Sigmoid colon (tissue), 4 donors: ENCODE measurements at regions not wholly inside any gene's neighbourhood (a gene's known extent, or its start where the extent isn't known, plus 50 kb on each side); places are given as distances from the start of the nearest gene placed in this dataset.

ENCODE experiments used
- EP300 ChIP-seq, 4 donors: sonication (generic); formaldehyde crosslinking; IDR thresholded peaks; one replicate each; pipeline ENCODE4 v1.6.1; 2017; ENCODE audit warnings: antibody characterized with exemption in 4 of 4
- POLR2A ChIP-seq, 2 donors: fragments of 450-650 bp; IDR thresholded peaks; one replicate each; pipeline ENCODE4 v1.6.1; 2016; ENCODE audit warnings: antibody characterized with exemption in 2 of 2, mild to moderate bottlenecking in 2 of 2, moderate library complexity in 2 of 2
- POLR2AphosphoS5 ChIP-seq, 4 donors: sonication (generic); formaldehyde crosslinking; IDR thresholded peaks; one replicate each; pipeline ENCODE4 v1.6.1; 2017; ENCODE audit warnings: antibody characterized with exemption in 4 of 4
- TF ChIP-seq, protein P1 (sequence below), 4 experiments: fragments of 450-650 bp in 3 of 4; fragments of 200-600 bp in 1 of 4; IDR thresholded peaks; one replicate each; pipeline ENCODE4 v1.5.1; 2016 to 2019; ENCODE audit warnings: antibody characterized with exemption in 4 of 4, mild to moderate bottlenecking in 3 of 4, moderate library complexity in 2 of 4

- TF ChIP-seq, protein P1, sequence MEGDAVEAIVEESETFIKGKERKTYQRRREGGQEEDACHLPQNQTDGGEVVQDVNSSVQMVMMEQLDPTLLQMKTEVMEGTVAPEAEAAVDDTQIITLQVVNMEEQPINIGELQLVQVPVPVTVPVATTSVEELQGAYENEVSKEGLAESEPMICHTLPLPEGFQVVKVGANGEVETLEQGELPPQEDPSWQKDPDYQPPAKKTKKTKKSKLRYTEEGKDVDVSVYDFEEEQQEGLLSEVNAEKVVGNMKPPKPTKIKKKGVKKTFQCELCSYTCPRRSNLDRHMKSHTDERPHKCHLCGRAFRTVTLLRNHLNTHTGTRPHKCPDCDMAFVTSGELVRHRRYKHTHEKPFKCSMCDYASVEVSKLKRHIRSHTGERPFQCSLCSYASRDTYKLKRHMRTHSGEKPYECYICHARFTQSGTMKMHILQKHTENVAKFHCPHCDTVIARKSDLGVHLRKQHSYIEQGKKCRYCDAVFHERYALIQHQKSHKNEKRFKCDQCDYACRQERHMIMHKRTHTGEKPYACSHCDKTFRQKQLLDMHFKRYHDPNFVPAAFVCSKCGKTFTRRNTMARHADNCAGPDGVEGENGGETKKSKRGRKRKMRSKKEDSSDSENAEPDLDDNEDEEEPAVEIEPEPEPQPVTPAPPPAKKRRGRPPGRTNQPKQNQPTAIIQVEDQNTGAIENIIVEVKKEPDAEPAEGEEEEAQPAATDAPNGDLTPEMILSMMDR (IDR thresholded peaks at IDR 0.05): no peak
- TF ChIP-seq POLR2AphosphoS5 (IDR thresholded peaks at IDR 0.05) (no peak), POLR2A (IDR thresholded peaks at IDR 0.05) (no peak), EP300 (IDR thresholded peaks at IDR 0.05) (no peak)
Measured at GRCh38 chr11:70818351-70818750, 420.0 kb downstream of the CTTN start.
